ENCODE measurements at regions not wholly inside any gene's neighbourhood (a gene's known extent, or its start where the extent isn't known, plus 50 kb on each side); places are given as distances from the start of the nearest gene placed in this dataset.

DNA sequence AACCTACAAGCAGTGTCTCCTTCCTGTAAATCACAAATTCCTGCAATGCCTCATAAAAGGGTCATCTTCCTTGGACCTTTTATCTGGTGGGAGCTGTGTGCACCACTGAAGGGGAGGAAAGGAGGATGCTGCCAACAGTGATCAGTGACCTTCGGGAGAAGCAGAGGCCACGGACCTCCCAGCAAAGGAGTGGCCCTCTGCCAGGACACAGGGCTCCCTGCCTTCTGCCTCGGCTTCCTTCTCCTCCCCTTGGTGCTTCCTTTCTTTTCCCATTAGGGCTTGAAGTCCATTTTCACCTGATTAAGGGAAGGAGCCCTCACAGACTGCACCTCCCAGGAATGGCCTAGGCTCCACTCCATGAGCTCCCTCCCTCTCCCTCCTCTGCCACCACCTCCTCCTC, 85.3 kb upstream of the ITGA6 start:
- H3K27ac ChIP-seq (ENCODE audit: low read depth in 2 of 2, low read length in 1 of 2): no peak overlapping the region
- no peak overlapping the region for H3K4me3 ChIP-seq (ENCODE audit: low read depth in 2 of 2, low read length in 1 of 2)
- ChIA-PET CTCF (interaction anchor here (0.8 kb wide), 1 partner anchor 170 kb away, joined by 4 read pairs; no protein-coding TSS in a partner anchor), POLR2A (no interaction called here)
- H3K27me3 ChIP-seq (ENCODE audit: insufficient read depth): no peaks in the 10 kb centered on the region
- no peak for DNase-seq
- H3K36me3 ChIP-seq (replicated peaks in 1 of 2; ENCODE audit: control insufficient read depth in 1 of 2, insufficient read depth in 2 of 2, low read length in 1 of 2): no peaks in the 10 kb centered on the region
- no peak overlapping the region for H3K9ac ChIP-seq
- TF ChIP-seq YY1 (IDR thresholded peaks at IDR 0.05; ENCODE audit: low read depth): no peak
- TF ChIP-seq NRF1 (IDR thresholded peaks at IDR 0.05; ENCODE audit: low read depth, low read length): no peak
- no peak for TF ChIP-seq RCOR1 (IDR thresholded peaks at IDR 0.05; ENCODE audit: low read length)
- no peak for TF ChIP-seq RAD21 (IDR thresholded peaks at IDR 0.05; ENCODE audit: low read length)
- no peak for TF ChIP-seq RFX5 (IDR thresholded peaks at IDR 0.05; ENCODE audit: low read length)
- H3K4me2 ChIP-seq: no peak overlapping the region
- H3K4me1 ChIP-seq (ENCODE audit: control insufficient read depth in 1 of 2, insufficient read depth in 2 of 2, low read depth in 1 of 2, low read length in 1 of 2): peaks cover 0 to 8% of the 10 kb centered on the region in 2 experiments; a peak in 1 of 4 replicates
- no peaks in the 10 kb centered on the region for H4K20me1 ChIP-seq (ENCODE audit: insufficient read depth)
- no peaks in the 10 kb centered on the region for H3K79me2 ChIP-seq (ENCODE audit: insufficient read depth)
- no peaks in the 10 kb centered on the region for H3F3A ChIP-seq (replicated peaks; ENCODE audit: insufficient read depth)
- H2AFZ ChIP-seq (ENCODE audit: low read depth): no peak overlapping the region
- no peaks in the 10 kb centered on the region for H3K9me3 ChIP-seq
- no peaks in the 10 kb centered on the region for H3K9me2 ChIP-seq
- WGBS (ENCODE audit: low lambda C conversion rate): 60% methylated on average over 3 of the region's 3 CpGs

DNA sequence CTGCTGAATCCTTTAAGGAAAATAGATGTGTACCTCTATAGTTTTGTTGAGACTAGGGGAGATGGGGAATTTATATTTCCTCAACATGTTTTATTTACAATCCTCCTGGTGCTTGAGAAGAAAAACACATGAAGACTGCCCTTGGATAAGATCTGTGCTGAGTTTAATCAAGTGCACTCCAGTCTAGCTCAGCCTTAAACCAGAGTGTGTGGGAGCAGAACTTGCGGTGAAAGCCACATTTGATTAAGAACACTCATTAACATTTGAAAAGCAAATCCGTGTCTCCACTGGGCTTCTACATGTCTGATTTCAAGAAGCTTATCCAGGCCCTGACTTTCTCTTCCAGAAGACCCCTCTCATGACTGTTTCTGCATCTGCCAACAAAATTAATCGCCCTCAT, 84.8 kb upstream of the ITGA6 start:
- TF ChIP-seq NRF1 (IDR thresholded peaks at IDR 0.05; ENCODE audit: low read depth, low read length): no peak
- TF ChIP-seq, protein P1, sequence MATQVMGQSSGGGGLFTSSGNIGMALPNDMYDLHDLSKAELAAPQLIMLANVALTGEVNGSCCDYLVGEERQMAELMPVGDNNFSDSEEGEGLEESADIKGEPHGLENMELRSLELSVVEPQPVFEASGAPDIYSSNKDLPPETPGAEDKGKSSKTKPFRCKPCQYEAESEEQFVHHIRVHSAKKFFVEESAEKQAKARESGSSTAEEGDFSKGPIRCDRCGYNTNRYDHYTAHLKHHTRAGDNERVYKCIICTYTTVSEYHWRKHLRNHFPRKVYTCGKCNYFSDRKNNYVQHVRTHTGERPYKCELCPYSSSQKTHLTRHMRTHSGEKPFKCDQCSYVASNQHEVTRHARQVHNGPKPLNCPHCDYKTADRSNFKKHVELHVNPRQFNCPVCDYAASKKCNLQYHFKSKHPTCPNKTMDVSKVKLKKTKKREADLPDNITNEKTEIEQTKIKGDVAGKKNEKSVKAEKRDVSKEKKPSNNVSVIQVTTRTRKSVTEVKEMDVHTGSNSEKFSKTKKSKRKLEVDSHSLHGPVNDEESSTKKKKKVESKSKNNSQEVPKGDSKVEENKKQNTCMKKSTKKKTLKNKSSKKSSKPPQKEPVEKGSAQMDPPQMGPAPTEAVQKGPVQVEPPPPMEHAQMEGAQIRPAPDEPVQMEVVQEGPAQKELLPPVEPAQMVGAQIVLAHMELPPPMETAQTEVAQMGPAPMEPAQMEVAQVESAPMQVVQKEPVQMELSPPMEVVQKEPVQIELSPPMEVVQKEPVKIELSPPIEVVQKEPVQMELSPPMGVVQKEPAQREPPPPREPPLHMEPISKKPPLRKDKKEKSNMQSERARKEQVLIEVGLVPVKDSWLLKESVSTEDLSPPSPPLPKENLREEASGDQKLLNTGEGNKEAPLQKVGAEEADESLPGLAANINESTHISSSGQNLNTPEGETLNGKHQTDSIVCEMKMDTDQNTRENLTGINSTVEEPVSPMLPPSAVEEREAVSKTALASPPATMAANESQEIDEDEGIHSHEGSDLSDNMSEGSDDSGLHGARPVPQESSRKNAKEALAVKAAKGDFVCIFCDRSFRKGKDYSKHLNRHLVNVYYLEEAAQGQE (IDR thresholded peaks at IDR 0.05; ENCODE audit: low read depth, low read length): no peak
- no peak for TF ChIP-seq EP300 (IDR thresholded peaks at IDR 0.05; ENCODE audit: borderline replicate concordance in 1 of 2, low read depth in 1 of 2, low read length in 1 of 2)
- no peak for TF ChIP-seq MEF2A (IDR thresholded peaks at IDR 0.05; ENCODE audit: borderline replicate concordance, low read depth)
- H3F3A ChIP-seq (replicated peaks; ENCODE audit: insufficient read depth): no peaks in the 10 kb centered on the region
- H3K4me3 ChIP-seq (ENCODE audit: low read depth in 2 of 2, low read length in 1 of 2): no peak overlapping the region
- no peak overlapping the region for H3K9ac ChIP-seq
- H3K27me3 ChIP-seq (ENCODE audit: insufficient read depth): no peaks in the 10 kb centered on the region
- DNase-seq: no peak
- H4K20me1 ChIP-seq (ENCODE audit: insufficient read depth): no peaks in the 10 kb centered on the region
- H3K9me2 ChIP-seq: no peaks in the 10 kb centered on the region
- H3K36me3 ChIP-seq (replicated peaks in 1 of 2; ENCODE audit: control insufficient read depth in 1 of 2, insufficient read depth in 2 of 2, low read length in 1 of 2): no peaks in the 10 kb centered on the region
- ChIA-PET POLR2A (no interaction called here), CTCF (no interaction called here)
- H2AFZ ChIP-seq (ENCODE audit: low read depth): no peak overlapping the region
- no peak overlapping the region for H3K27ac ChIP-seq (ENCODE audit: low read depth in 2 of 2, low read length in 1 of 2)
- H3K9me3 ChIP-seq: peaks cover 3% of the 10 kb centered on the region; the same call in 1 of the 2 replicates
- 92% methylated on average over 3 of the region's 3 CpGs for WGBS (ENCODE audit: low lambda C conversion rate)
- H3K79me2 ChIP-seq (ENCODE audit: insufficient read depth): no peaks in the 10 kb centered on the region
- no peak overlapping the region for H3K4me2 ChIP-seq
- H3K4me1 ChIP-seq (ENCODE audit: control insufficient read depth in 1 of 2, insufficient read depth in 2 of 2, low read depth in 1 of 2, low read length in 1 of 2): peaks cover 0 to 8% of the 10 kb centered on the region in 2 experiments; a peak in 1 of 4 replicates

DNA sequence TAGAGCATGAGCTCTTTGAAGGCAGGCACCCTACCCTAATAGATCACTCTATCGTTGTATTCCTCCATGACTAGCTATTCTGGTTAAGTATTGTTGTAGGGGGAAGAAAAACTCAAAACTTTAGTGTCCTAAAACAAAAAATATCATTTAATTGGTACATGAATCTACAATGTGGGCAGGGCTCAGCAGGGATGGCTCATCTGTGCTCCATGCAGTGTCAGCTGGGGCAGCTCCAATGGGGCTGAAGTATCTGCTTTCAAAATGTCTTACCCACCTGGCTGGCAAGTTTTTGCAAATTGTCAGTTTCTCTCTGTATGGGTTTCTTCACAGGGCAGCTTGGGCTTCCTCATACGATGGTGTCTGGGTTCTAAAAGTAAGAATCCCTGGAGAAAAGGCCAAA, 83.2 kb upstream of the ITGA6 start:
- Histone ChIP-seq H4K20me1 (ENCODE audit: insufficient read depth) (no peaks in the 10 kb centered on the region), H3K36me3 (replicated peaks in 1 of 2; ENCODE audit: control insufficient read depth in 1 of 2, insufficient read depth in 2 of 2, low read length in 1 of 2) (no peaks in the 10 kb centered on the region), H3K79me2 (ENCODE audit: insufficient read depth) (no peaks in the 10 kb centered on the region), H3K4me2 (no peak overlapping the region), H3K4me3 (ENCODE audit: low read depth in 2 of 2, low read length in 1 of 2) (no peak overlapping the region), H3K9me2 (no peaks in the 10 kb centered on the region), H3K27me3 (ENCODE audit: insufficient read depth) (no peaks in the 10 kb centered on the region), H2AFZ (ENCODE audit: low read depth) (no peak overlapping the region), H3K27ac (ENCODE audit: low read depth in 2 of 2, low read length in 1 of 2) (no peak overlapping the region), H3K4me1 (ENCODE audit: control insufficient read depth in 1 of 2, insufficient read depth in 2 of 2, low read depth in 1 of 2, low read length in 1 of 2) (peaks cover 0 to 8% of the 10 kb centered on the region in 2 experiments; a peak in 1 of 4 replicates), H3K9ac (no peak overlapping the region), H3F3A (replicated peaks; ENCODE audit: insufficient read depth) (no peaks in the 10 kb centered on the region), H3K9me3 (peaks cover 4% of the 10 kb centered on the region; the same call in 1 of the 2 replicates)
- no peak for DNase-seq
- POLR2A ChIA-PET: no interaction called here
- CTCF ChIA-PET: no interaction called here
- WGBS (ENCODE audit: low lambda C conversion rate): 56% methylated on average over 2 of the region's 2 CpGs
- no peak for TF ChIP-seq TCF12 (IDR thresholded peaks at IDR 0.05)
- TF ChIP-seq FOSL2 (IDR thresholded peaks at IDR 0.05; ENCODE audit: borderline replicate concordance, low read depth): no peak
- TF ChIP-seq JUND (IDR thresholded peaks at IDR 0.05): no peak
- no peak for TF ChIP-seq RXRA (IDR thresholded peaks at IDR 0.05; ENCODE audit: borderline replicate concordance, low read depth)
- TF ChIP-seq, protein P2, sequence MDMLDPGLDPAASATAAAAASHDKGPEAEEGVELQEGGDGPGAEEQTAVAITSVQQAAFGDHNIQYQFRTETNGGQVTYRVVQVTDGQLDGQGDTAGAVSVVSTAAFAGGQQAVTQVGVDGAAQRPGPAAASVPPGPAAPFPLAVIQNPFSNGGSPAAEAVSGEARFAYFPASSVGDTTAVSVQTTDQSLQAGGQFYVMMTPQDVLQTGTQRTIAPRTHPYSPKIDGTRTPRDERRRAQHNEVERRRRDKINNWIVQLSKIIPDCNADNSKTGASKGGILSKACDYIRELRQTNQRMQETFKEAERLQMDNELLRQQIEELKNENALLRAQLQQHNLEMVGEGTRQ (IDR thresholded peaks at IDR 0.05; ENCODE audit: borderline replicate concordance, low read depth, low read length): no peak
- TF ChIP-seq, protein P3, sequence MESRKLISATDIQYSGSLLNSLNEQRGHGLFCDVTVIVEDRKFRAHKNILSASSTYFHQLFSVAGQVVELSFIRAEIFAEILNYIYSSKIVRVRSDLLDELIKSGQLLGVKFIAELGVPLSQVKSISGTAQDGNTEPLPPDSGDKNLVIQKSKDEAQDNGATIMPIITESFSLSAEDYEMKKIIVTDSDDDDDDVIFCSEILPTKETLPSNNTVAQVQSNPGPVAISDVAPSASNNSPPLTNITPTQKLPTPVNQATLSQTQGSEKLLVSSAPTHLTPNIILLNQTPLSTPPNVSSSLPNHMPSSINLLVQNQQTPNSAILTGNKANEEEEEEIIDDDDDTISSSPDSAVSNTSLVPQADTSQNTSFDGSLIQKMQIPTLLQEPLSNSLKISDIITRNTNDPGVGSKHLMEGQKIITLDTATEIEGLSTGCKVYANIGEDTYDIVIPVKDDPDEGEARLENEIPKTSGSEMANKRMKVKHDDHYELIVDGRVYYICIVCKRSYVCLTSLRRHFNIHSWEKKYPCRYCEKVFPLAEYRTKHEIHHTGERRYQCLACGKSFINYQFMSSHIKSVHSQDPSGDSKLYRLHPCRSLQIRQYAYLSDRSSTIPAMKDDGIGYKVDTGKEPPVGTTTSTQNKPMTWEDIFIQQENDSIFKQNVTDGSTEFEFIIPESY (IDR thresholded peaks at IDR 0.05; ENCODE audit: borderline replicate concordance, low read depth): no peak
- TF ChIP-seq RCOR1 (IDR thresholded peaks at IDR 0.05; ENCODE audit: low read length): no peak
- no peak for TF ChIP-seq GABPA (IDR thresholded peaks at IDR 0.05; ENCODE audit: low read depth)
- TF ChIP-seq, protein P4, sequence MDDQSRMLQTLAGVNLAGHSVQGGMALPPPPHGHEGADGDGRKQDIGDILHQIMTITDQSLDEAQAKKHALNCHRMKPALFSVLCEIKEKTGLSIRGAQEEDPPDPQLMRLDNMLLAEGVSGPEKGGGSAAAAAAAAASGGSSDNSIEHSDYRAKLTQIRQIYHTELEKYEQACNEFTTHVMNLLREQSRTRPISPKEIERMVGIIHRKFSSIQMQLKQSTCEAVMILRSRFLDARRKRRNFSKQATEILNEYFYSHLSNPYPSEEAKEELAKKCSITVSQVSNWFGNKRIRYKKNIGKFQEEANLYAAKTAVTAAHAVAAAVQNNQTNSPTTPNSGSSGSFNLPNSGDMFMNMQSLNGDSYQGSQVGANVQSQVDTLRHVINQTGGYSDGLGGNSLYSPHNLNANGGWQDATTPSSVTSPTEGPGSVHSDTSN (IDR thresholded peaks at IDR 0.05): no peak
